HG03378 (cell line): ENCODE measurements at regions not wholly inside any gene's neighbourhood (a gene's known extent, or its start where the extent isn't known, plus 50 kb on each side); places are given as distances from the start of the nearest gene placed in this dataset.

Experiments
- ATAC-seq: cut with Tn5 transposase; IDR thresholded peaks from one replicate; pipeline ENCODE4 v1.9.1; 2021; ENCODE audit warnings: mild to moderate bottlenecking, moderate library complexity; ENCODE audit not compliant: unreplicated experiment

- ATAC-seq: no peak
Observed at GRCh38 chr11:115961159-115962003, 457.2 kb upstream of the CADM1 start.

- ATAC-seq: no peak
Observed at GRCh38 chr11:115959081-115959486, 454.9 kb upstream of the CADM1 start.

- ATAC-seq: no peak
Observed at GRCh38 chr11:115958089-115959000, 454.1 kb upstream of the CADM1 start.

- ATAC-seq: no peak
Observed at GRCh38 chr11:115955803-115956202, 451.6 kb upstream of the CADM1 start.

- ATAC-seq: no peak
Observed at GRCh38 chr11:115950660-115951059, 446.4 kb upstream of the CADM1 start.

- no peak for ATAC-seq
Observed at GRCh38 chr11:115944596-115944995, 440.4 kb upstream of the CADM1 start.

GRCh38 chr11:115942011-115942410, 437.8 kb upstream of the CADM1 start:
- ATAC-seq: no peak

- no peak for ATAC-seq
Observed at GRCh38 chr11:115941481-115941993, 437.3 kb upstream of the CADM1 start.

GRCh38 chr11:115941044-115941443, 436.8 kb upstream of the CADM1 start:
- ATAC-seq: no peak

GRCh38 chr11:115939731-115940421, 435.7 kb upstream of the CADM1 start:
- ATAC-seq: no peak

GRCh38 chr11:115939104-115939730, 435.0 kb upstream of the CADM1 start:
- ATAC-seq: no peak

- no peak for ATAC-seq
Observed at GRCh38 chr11:115933564-115933963, 429.3 kb upstream of the CADM1 start.

GRCh38 chr11:115931548-115932083, 427.4 kb upstream of the CADM1 start:
- no peak for ATAC-seq

GRCh38 chr11:115930886-115931547, 426.8 kb upstream of the CADM1 start:
- ATAC-seq: peak; percentile 56

- ATAC-seq: no peak
Observed at GRCh38 chr11:115930291-115930690, 426.1 kb upstream of the CADM1 start.

GRCh38 chr11:115929618-115930129, 425.5 kb upstream of the CADM1 start:
- ATAC-seq: peak; percentile 29

GRCh38 chr11:115928811-115929210, 424.6 kb upstream of the CADM1 start:
- ATAC-seq: no peak

GRCh38 chr11:115927823-115928329, 423.7 kb upstream of the CADM1 start:
- no peak for ATAC-seq

- no peak for ATAC-seq
Observed at GRCh38 chr11:115926601-115927000, 422.4 kb upstream of the CADM1 start.
